IMR-90 (cell line): ENCODE measurements at regions not wholly inside any gene's neighbourhood (a gene's known extent, or its start where the extent isn't known, plus 50 kb on each side); places are given as distances from the start of the nearest gene placed in this dataset.

ENCODE experiments used
- CEBPB ChIP-seq: IDR thresholded peaks from 2 replicates; pipeline ENCODE4 v1.6.1; 2012; ENCODE audit warnings: low read depth, low read length, improper control_type of control experiment
- CTCF ChIP-seq: conservative IDR thresholded peaks from 2 replicates; pipeline ENCODE4 v1.5.1; 2012; ENCODE audit warnings: mild to moderate bottlenecking, low read depth, low read length, improper control_type of control experiment
- NFE2L2 ChIP-seq: fragments of 150-350 bp; IDR thresholded peaks from 2 replicates; pipeline ENCODE4 v1.6.1; 2016; ENCODE audit warnings: low read depth, mild to moderate bottlenecking, low read length
- POLR2A ChIP-seq: IDR thresholded peaks from 2 replicates; pipeline ENCODE4 v1.6.1; 2012; ENCODE audit warnings: mild to moderate bottlenecking, low read depth, low read length
- SMC3 ChIP-seq: fragments of 150-350 bp; IDR thresholded peaks from 2 replicates; pipeline ENCODE4 v1.6.1; 2016; ENCODE audit warnings: low read depth, mild to moderate bottlenecking, antibody characterized with exemption, low read length, moderate library complexity
- USF2 ChIP-seq: fragments of 150-350 bp; IDR thresholded peaks from 2 replicates; pipeline ENCODE4 v1.6.1; 2017; ENCODE audit warnings: mild to moderate bottlenecking, antibody characterized with exemption, low read length, low read depth

GRCh38 chr4:108498925-108499324 lies 121.5 kb upstream of the RPL34 start:
- TF ChIP-seq CTCF (no peak), POLR2A (no peak), CEBPB (no peak), SMC3 (no peak), USF2 (no peak), NFE2L2 (no peak)
